Pancreas (tissue), 10 donors: ENCODE measurements at regions not wholly inside any gene's neighbourhood (a gene's known extent, or its start where the extent isn't known, plus 50 kb on each side); places are given as distances from the start of the nearest gene placed in this dataset.

Experiments
- ATAC-seq, 4 donors: fragments of 200-7000 bp; cut with Tn5 transposase; one replicate each; pipeline versions ENCODE4 v1.8.0 to v1.9.1; 2020; ENCODE audit warnings: mild to moderate bottlenecking in 4 of 4, moderate library complexity in 4 of 4
- DNase-seq, 6 donors: peaks; one replicate each; pipeline ENCODE4 v3.0.0-alpha.2; 2020
- FAIRE-seq: peaks from 2 replicates; lab custom pipeline; 2012; peaks lifted over from hg19 to GRCh38; lab: Jason Lieb, UNC
- H3K27ac ChIP-seq, 4 donors: fragments of 200-600 bp; sonication (generic); 1 replicate in 3 of 4; 2 replicates in 1 of 4; pipeline versions ENCODE4 v1.5.0 to v1.8.0; 2020
- H3K27me3 ChIP-seq, 4 donors: fragments of 200-600 bp; one replicate each; pipeline ENCODE4 v1.8.0; 2021
- H3K36me3 ChIP-seq, 3 donors: fragments of 200-600 bp; sonication (generic) in 1 of 3; one replicate each; pipeline versions ENCODE4 v1.5.0 to v1.8.0; 2020 to 2021
- H3K4me1 ChIP-seq, 3 donors: fragments of 200-600 bp; one replicate each; pipeline ENCODE4 v1.8.0; 2021
- H3K4me3 ChIP-seq, 4 donors: fragments of 200-600 bp; sonication (generic) in 2 of 4; one replicate each; pipeline versions ENCODE4 v1.5.0 to v1.8.0; 2020 to 2021
- H3K9me3 ChIP-seq, 4 donors: fragments of 200-600 bp; one replicate each; pipeline ENCODE4 v1.8.0; 2021
- WGBS, 2 donors: extraction: QIAGEN DNeasy Blood & Tissue Kit; methylation state at CpG; one replicate each; pipeline ENCODE4 v1.1.7; 2013; 5-methylcytosine and 5-hydroxymethylcytosine counted together
- intact Hi-C, 3 donors: fragments of 100-400 bp; cut with DNase I; formaldehyde crosslinking; loops; one replicate each; pipeline versions ENCODE4 v1.11.1 to v1.14.2; 2022
- TF ChIP-seq, protein P1 (sequence below), 4 donors: fragments of 200-600 bp; sonication (generic) in 3 of 4; IDR thresholded peaks; one replicate each; pipeline versions ENCODE4 v1.5.0 to v1.8.0; 2021; ENCODE audit warnings: antibody characterized with exemption in 4 of 4
- donor health status: healthy with polysubstance abuse.
- donor health status: DM: no; HTN: no; CAD: no; lungs with moderate emphysema.
- donor health status: DM: no; HTN: no; CAD: no.
- donor health status: control.
- donor health status: control.
- donor health status: Bipolar disorder and iron deficiency.
- donor health status: DM: yes; HTN: yes; CAD: no.
- donor health status: DM: no; HTN: no; CAD: no.
- donor health status: DM: no; HTN: no; CAD: no.
- donor health status: DM: yes; HTN: yes; CAD: no.

DNA sequence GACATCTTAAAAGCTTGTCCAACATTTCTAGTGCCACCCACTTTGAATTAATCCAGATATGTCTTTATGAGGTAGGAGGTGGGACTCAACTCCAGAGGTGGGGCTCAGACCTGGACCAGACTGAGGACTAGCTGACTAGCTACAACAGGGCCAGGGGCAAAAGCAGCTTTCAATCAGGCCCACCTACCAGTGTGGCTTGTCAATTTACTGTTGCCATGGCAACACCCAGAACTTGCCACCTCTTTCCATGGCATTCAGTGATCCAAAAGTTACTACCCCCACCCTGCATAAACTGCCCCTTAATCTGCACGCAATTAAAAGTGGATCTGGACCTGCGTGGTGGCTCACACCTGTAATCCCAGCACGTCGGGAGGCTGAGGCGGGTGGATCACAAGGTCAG, 113.2 kb upstream of the KAZN start:
- H3K4me1 ChIP-seq = no peaks in the 10 kb centered on the region
- ATAC-seq (no peak), FAIRE-seq (no peak), DNase-seq (no peak)
- H3K27me3 ChIP-seq = no peaks in the 10 kb centered on the region
- no peaks in the 10 kb centered on the region for H3K36me3 ChIP-seq
- intact Hi-C loops = no loop called here
- H3K4me3 ChIP-seq = no peak overlapping the region
- 76 to 88% methylated on average over 5 of the region's 5 CpGs for WGBS, 2 donors
- TF ChIP-seq, protein P1, sequence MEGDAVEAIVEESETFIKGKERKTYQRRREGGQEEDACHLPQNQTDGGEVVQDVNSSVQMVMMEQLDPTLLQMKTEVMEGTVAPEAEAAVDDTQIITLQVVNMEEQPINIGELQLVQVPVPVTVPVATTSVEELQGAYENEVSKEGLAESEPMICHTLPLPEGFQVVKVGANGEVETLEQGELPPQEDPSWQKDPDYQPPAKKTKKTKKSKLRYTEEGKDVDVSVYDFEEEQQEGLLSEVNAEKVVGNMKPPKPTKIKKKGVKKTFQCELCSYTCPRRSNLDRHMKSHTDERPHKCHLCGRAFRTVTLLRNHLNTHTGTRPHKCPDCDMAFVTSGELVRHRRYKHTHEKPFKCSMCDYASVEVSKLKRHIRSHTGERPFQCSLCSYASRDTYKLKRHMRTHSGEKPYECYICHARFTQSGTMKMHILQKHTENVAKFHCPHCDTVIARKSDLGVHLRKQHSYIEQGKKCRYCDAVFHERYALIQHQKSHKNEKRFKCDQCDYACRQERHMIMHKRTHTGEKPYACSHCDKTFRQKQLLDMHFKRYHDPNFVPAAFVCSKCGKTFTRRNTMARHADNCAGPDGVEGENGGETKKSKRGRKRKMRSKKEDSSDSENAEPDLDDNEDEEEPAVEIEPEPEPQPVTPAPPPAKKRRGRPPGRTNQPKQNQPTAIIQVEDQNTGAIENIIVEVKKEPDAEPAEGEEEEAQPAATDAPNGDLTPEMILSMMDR (IDR thresholded peaks at IDR 0.05) = no peak
- no peaks in the 10 kb centered on the region for H3K9me3 ChIP-seq
- H3K27ac ChIP-seq = no peak overlapping the region

DNA sequence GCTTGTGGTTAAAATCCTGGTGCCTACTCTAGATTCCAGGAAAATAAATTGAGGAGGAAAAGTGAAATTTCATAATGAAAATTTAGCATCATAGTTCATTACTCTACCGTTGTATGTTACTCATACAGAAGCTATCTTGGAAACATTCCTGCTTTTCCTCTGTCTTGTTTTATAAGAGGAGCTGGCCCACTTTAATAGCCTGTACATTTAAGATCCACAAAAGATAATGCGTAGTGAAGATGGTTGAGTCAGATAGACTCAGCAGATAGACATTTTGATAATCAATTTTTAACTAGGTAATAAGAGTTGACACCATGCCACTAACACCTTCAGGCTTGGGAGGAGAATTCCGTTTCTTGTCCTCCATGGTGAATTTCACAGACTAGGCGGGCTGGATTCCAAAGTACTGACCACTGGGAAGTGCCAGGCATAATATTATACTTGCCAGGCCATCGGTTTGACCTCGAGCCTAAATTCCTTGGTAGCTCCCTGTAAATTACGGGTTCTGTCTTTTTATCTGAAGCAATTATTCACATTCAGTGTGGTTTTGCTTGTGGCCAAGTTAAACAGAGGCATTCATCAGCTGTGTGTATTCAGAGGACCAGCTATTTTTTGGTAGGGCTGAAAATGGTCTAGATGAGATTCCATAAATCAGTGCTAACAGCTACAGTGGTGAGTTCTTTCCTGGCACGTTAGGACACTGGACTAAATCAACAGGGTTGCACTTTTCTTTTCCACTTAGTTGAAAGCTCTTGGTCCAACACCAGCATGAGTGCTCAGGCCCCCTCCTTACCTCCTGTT, 111.9 kb upstream of the KAZN start:
- intact Hi-C loops = no loop called here
- ATAC-seq (peak in 3 of 4 donors; percentile 49 to 69 (median 66)), FAIRE-seq (no peak), DNase-seq (peak in 1 of 6 donors; percentile 31)
- no peaks in the 10 kb centered on the region for H3K27me3 ChIP-seq
- no peak overlapping the region for H3K4me3 ChIP-seq
- WGBS, 2 donors = 21 to 37% methylated on average over 8 of the region's 8 CpGs
- H3K36me3 ChIP-seq = no peaks in the 10 kb centered on the region
- no peaks in the 10 kb centered on the region for H3K4me1 ChIP-seq
- H3K9me3 ChIP-seq = no peaks in the 10 kb centered on the region
- H3K27ac ChIP-seq = no peak overlapping the region
- TF ChIP-seq, protein P1 (IDR thresholded peaks at IDR 0.05) = no peak

DNA sequence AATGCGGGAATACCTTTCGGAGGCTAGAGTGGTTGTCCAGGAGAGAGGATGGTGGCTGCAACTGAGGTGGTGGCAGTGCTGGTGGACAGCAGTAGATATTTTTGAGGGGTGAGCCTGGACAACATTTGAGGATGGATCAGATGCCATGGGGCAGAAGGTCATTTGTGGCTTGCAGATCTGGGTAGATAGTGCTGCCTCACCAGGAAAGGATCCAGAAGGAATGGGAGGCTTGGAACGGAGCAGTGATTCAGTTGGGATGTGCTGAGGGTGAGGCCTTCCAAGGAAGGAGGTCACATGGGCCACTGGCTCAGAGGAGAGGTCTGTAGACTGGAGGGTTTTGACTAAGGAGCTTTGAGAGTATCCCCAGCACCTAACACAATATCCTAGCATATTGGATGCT, 110.8 kb upstream of the KAZN start:
- no peak overlapping the region for H3K27ac ChIP-seq
- H3K36me3 ChIP-seq = no peaks in the 10 kb centered on the region
- WGBS, 2 donors = 35 to 38% methylated on average over 3 of the region's 3 CpGs
- H3K9me3 ChIP-seq = no peaks in the 10 kb centered on the region
- DNase-seq = no peak
- no peaks in the 10 kb centered on the region for H3K4me1 ChIP-seq
- no peak for ATAC-seq
- no peaks in the 10 kb centered on the region for H3K27me3 ChIP-seq
- intact Hi-C loops = no loop called here
- FAIRE-seq = no peak
- TF ChIP-seq, protein P1 (IDR thresholded peaks at IDR 0.05) = no peak
- H3K4me3 ChIP-seq = no peak overlapping the region

DNA sequence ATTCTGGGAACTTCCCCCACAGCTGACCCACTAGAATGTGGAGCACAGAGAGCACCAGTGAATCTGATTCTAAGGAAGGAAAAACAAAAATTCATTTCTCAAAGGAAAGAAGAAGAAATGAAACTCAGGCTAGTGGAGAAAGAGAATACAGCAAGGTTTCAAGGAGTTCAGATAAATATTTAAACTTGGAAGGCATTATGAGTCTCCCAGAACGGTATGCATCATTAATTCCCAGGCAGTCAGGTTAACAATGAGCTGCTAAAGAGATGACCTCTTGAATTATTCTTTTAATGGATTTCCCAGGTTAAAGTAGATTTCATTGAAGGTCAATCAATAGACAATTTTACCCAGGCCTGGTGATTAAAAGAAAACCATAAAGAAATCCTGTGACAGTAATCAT, 103.6 kb upstream of the KAZN start:
- H3K4me1 ChIP-seq = no peaks in the 10 kb centered on the region
- no peak for FAIRE-seq
- 14 to 24% methylated on average over 1 of the region's 1 CpG for WGBS, 2 donors
- no peak for DNase-seq
- intact Hi-C loops = no loop called here
- no peaks in the 10 kb centered on the region for H3K27me3 ChIP-seq
- H3K27ac ChIP-seq = no peak overlapping the region
- H3K4me3 ChIP-seq = no peak overlapping the region
- no peaks in the 10 kb centered on the region for H3K36me3 ChIP-seq
- no peak for ATAC-seq
- TF ChIP-seq, protein P1 (IDR thresholded peaks at IDR 0.05) = no peak
- H3K9me3 ChIP-seq = no peaks in the 10 kb centered on the region

DNA sequence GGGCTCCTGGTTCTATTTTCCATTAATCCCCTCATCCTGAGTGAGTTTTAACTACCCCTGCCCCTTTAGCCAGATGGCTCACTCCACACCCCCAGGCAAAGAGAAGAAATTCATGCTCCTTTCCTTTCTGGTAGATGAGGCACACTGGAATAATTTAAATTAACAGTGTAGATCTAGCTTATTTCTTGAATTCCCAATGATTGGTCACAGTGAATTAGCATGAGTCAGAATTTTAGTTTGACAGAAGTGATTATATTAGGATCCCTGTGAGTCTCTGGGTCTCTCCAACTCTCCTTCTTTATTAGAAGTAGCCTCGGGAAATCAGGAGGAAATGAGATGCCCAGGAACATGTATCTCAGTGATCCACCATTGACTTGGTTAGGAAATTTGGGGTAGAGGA, 103.1 kb upstream of the KAZN start:
- WGBS, 2 donors = 66 to 75% methylated on average over 1 of the region's 1 CpG
- no peak for FAIRE-seq
- H3K27ac ChIP-seq = no peak overlapping the region
- no peak overlapping the region for H3K4me3 ChIP-seq
- no peaks in the 10 kb centered on the region for H3K4me1 ChIP-seq
- no peaks in the 10 kb centered on the region for H3K36me3 ChIP-seq
- DNase-seq = no peak
- no peaks in the 10 kb centered on the region for H3K27me3 ChIP-seq
- no peaks in the 10 kb centered on the region for H3K9me3 ChIP-seq
- ATAC-seq = no peak
- TF ChIP-seq, protein P1 (IDR thresholded peaks at IDR 0.05) = no peak
- intact Hi-C loops = no loop called here
